Effector CD8-positive, alpha-beta T cell (primary cell): ENCODE measurements at regions not wholly inside any gene's neighbourhood (a gene's known extent, or its start where the extent isn't known, plus 50 kb on each side); places are given as distances from the start of the nearest gene placed in this dataset.
"Not testable (repeated sequence)": the region's sequence is repeated elsewhere in the genome, so short reads cannot be mapped to it uniquely, and the experiment has no call there.

Experiments used
- DNase-seq: peaks from one replicate; lab custom pipeline; 2025; lab: John Stamatoyannopoulos, UW

DNA sequence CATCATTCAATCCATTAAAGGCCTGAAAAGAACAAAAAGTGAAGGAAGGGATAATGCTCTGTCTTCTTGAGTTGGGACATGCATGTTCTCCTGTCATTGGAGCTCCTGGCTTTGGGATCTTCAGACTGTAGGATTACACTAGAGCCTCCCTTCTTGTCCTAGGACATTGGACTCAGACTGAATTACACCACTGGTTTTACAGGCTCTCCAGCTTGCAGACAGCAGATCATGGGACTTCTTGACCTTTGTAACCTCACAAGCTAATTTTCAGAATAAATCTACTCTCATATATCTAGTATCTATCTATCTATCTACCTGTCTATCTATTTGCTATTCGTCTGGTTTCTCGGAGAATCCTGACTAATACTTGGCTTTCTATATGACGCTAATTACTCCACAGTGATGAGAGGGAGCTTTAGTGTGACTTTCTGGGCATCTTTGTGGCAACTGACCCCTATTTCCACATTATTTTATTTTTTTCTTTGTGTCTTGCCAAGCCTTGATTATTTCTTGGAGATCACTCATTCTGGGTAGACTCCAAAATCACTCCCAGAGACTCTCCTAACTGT lies 151.9 kb upstream of the ZNF184 start:
- no peak for DNase-seq

DNA sequence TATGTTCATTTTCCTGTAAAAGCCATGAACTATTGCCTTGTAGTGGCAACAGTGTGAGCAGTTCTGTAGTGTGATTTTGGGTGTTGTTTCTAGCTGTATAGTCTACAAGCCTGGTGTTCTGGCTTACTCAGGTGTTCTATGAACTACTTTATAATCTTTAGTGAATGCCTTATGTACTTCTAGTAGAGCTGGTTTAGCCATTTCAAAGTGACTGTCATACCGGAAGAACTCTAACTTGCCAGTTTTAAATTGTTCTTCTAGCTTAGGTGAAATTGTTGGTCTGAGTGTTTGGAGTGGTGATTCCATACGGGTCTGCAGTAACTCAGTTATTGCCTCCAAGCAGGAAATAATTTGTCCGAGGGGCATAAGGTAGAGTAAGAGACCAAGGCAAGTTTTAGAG lies 150.2 kb upstream of the ZNF184 start:
- DNase-seq, result no peak

DNA sequence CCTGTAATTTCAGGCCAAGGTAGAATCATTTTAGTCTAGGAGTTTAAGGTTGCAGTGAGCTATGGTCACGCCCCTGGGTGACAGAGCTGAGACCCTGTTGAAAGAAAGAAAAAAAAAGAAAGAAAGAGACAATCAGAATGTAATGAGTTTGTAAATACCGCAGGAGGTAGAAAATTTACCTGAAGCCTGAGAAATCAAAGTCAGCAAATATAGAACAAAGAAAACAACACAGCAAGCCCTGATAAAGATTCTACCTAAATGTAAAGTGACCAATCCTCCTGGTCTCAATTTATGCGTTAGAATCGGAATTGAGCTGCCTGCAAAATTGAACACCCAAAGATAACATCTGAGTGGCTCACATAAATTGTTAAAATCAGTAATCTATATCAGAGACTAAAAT lies 146.5 kb upstream of the ZNF184 start:
- DNase-seq, result no peak

DNA sequence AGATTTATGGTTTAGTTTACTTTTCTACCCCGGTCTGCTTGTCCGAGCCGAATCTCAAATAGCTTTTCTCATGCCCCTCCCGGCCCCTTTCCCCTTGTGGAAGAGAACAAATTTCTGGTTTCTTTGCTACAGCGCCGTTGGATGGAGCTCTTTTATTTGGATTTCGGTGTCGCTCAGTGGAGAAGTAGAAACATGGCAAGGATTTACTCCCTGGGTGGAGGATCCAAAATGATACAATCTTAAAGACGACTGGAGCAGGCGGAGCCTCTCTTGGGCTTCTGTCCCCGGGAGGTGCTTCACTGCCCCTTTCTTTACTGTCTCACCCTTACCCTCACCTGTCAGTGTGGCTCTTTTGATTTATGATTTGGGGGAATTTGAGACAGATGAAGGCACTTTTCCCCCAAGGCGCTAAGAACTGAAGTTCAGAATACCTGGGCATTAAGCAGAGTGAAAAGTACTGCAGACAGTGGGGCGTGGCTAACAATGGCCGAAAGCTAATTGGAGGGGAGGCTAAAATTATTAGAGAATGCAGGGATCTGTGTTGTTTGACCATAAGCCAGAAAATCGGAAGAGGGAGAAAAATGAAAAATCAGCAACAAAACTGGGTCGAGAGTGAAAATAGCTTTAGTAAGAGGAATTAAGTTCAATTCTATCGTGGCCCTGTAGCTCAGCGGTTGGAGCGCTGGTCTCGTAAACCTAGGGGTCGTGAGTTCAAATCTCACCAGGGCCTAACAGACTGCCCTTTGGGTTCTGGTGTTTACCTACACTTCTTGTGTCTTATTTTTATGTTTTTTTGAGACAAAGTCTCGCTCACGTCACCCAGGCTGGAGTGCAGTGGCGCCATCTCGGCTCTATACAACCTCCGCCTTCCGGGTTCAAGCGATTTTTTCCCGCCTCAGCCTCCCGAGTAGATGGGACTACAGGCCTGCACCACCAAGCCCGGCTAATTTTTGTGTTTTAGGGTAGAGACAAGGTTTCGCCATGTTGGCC lies 145.1 kb upstream of the ZNF184 start:
- DNase-seq, result no peak

- DNase-seq, result no peak
Observed at GRCh38 chr6:27617046-27617687, 144.3 kb upstream of the ZNF184 start.

DNA sequence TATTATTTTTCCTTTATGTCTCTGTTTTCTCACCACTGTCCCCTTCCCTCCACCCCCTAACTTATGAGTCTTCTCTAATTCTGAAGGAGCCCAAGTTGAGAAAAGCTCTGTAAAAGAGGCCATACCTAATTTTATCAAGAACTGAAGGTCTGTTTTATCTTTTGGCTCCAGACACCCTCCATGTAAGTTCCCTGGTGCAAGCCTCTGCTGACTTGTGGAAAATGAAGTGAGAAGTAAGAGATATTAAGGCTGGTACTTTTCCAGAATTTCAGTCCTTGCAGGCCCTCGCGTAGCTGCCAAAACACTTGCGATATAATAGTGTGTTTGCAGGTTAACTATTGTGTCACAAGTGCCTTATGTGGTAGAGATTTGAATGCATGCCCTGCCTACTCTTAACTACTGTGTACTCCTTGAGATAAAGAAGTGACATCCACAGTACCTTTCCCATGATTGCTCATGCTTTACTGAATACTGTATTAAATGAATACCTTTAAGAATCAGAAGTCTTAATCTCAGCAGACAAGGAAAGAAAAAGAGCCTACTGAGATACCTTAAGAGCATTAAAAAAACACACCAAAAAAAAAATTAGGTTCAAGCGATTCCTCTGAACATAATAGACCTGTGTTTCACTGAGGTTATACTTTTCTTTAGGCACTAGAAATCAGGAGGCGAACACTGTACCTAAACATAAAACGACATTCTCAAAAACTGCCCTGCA lies 143.6 kb upstream of the ZNF184 start:
- no peak for DNase-seq

DNA sequence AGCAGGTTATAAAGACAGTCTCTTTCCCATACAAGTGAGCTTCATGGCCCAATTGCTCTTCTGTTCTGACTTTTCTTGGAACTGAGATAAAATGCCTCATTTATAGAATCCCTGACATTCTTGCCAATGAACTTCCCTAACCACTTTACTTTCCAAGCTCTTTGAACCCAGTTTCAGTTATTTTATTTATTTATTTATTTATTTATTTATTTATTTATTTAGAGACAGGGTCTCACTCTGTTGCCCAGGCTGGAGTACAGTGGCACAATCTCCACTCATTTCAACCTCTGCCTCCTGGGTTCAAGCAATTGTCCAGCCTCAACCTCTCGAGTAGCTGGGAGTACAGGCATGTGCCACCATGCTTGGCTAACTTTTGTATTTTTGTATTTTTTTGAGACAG lies 138.5 kb upstream of the ZNF184 start:
- DNase-seq, result no peak

DNA sequence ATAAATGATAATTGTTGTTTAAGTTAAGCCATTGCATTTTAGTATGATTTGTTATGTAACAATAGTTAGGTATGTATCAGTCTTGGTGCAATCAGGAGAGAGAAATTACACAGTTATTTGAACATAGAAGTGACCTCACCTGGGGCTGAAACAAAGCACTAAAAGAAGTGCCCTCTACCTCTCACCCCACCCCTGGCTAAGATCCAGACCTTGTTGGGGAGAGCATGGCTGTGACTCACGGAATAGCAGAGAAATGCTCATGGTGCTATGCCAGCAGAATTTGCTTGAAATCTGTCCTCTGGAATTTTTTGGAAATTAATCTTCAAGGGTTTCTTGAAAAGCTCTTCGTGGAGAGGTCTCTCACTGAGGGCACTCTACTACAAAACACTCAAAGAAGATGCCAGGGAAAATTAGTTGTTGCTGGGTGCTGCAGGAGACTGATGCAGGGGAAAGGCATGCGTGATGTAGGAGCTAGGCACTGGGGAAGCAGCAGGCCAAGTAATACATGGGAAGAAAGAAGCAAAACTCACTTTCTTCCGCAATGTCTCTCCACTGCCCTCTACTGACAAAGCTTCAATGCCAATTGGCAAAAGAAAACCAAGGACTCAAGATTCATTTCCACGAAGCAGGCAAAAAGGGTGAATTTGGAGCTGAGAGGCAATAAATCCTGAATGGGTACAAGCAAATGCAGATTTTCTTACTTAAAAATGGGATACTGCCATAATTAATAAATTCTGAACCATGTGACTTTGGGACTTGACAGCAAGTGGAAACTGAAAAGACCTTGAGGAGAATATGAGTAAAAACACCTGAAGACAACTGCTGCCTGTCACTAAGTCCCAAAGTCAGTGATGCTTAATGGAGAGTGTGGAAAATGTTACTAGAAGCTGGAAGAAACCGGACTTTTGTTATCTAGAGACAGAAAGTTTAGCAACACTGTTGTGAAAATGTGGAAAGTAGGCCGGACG lies 136.3 kb upstream of the ZNF184 start:
- no peak for DNase-seq

- DNase-seq, result no peak
Observed at GRCh38 chr6:27605401-27606342, 132.8 kb upstream of the ZNF184 start.

DNA sequence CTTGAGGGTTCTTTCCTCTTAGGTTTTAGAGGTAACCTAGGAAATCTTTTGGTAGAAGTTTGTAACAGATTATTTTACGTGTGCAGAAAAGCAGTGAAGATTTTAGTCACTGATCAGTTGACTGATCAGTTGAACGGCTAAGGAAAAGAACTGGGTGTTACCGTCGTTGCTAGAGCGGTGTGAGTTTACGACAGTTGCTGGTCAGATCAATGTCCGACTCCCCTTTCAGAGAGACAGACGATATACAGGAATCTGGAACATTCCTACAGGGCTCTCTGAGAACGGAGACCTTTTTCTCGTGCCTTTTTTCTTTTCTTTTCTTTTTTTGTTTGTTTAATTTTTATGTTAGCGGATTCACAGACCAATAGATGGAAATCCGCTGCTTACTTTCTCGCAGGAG lies 132.1 kb upstream of the ZNF184 start:
- no peak for DNase-seq

DNA sequence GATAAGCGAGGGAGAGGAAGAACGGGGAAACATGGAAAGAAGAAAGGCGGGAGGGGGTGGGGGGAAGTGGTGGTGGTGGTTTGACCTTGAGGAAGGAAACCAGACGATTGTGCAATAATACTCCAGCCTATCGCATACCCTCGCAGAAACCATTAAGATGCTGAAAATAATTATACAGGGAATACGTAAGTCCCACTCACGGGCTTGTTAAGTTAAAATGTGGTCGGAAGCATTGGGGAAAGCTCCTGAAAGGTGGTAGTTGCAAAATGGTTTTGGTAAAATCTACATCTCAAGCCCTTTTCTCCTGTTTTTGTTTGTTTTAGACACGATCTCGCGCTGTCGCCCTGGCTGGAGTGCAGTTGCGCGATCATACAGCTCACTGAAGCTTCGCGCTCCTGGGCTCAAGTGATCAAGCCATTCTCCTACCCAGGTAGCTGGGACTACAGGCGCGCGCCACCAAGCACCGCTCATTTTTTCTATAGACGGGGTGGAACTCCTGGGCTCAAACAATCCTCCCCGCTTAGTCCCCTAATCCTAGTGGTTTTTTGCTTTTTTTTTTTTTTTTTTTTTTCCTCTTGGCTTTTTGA lies 128.9 kb upstream of the ZNF184 start:
- DNase-seq, result no peak

GRCh38 chr6:27599859-27600532 lies 127.1 kb upstream of the ZNF184 start:
- no peak for DNase-seq

DNA sequence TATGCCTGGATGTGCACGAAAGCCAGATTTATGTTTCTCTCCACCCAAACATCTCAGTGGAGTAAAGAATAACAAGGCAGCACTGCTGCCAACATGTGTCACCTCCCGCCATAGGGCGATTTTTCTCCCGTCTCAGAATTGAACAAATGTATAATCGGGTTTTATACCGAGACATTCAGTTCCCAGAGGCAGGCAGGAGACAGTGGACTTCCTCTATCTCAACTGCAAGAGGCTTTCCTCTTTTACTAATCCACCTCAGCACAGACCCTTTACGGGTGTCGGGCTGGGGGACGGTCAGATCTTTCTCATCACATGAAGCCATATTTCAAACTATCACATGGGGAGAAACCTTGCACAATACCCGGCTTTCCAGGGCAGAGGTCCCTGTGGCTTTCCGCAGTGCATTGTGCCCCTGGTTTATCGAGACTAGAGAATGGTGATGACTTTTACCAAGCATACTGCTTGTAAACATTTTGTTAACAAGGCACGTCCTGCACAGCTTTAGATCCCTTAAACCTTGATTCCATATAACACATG lies 124.2 kb upstream of the ZNF184 start:
- not testable (repeated sequence) for DNase-seq

- DNase-seq, result no peak
Observed at GRCh38 chr6:27593861-27594260, 121.0 kb upstream of the ZNF184 start.

DNA sequence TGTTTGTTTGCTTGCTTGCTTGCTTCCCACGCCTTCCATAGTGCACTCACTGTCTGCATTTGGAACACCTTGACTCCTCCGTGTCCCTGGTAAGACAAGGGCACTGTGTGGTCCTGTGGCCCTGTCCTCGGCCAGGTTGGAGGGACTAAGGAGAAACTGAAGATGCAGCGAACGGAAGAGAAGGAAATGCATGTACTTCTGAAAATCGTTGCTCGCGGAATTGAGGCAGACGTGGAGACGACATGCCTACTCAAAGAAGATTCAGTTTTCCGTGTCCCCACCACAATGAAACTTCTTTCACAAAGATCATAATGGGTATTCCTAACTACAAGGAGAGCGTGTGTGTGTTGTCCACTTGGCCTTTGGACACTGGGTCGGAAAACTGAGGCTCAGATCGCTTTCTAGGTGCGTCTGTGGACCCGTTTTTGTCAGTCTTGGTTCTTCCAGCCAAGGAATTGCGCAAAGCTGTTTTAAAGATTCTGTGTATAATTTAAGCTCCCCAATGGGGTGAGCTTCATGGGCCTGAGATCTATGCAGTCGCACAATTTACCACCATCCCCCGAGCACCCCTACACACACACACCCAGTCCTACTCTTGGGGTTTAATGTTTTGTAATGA lies 120.4 kb upstream of the ZNF184 start:
- DNase-seq, result no peak

DNA sequence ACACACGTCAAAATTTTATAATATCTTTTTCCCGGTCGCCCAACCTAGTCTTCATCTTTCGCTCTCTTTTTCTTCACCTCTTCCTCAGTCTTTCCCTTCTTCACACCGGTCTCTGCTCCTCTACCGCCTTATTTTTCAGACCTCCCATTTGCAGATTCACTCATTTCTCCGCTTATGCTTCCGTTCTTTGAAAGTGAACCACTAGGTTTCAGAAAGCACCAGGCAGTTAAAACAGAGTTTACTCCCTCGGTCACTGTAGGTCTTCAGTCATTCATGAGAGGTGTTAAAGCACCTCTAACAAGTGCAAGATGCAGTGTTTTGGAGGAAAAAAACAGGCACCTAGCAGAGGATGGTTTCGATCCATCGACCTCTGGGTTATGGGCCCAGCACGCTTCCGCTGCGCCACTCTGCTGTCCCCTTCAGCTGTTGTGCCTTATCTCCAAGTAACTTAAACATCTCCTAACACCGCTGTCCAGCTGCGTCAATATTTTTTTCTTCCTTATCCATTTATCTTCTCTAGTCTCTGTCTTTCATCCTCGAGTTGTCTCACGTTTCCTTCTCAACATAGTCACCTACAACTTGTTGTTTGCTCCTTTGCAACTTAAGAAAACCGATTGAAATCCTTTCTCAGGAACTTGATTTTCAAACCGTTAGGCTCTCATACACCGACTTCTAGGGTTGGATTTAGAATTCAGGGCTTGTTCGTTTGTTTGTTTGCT lies 119.7 kb upstream of the ZNF184 start:
- no peak for DNase-seq

- no peak for DNase-seq
Observed at GRCh38 chr6:27591699-27592480, 119.0 kb upstream of the ZNF184 start.
